ENCODE measurements at regions not wholly inside any gene's neighbourhood (a gene's known extent, or its start where the extent isn't known, plus 50 kb on each side); places are given as distances from the start of the nearest gene placed in this dataset.

DNA sequence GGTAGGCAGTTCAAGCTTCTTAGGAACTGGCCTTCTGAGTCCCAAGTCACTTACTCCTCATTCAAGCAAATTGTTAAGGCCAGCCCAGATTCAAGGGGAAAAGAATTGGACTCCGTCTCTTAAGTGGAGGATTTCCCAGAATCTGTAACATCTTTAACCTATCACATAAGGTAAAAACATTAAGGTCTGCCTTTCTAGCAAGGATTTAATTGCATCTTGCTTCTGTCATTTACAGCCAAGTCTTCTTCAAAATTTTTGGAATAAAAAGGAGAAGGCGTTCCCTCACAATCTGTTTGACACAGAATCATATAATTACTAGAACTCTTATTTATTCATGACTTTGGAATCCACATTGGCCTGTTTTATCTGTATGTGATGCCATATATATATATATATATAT lies 56.5 kb upstream of the ADORA2B start:
- DNase-seq = no peak
- Histone ChIP-seq H3K9me3 (no peaks in the 10 kb centered on the region), H3K4me3 (no peak overlapping the region), H3K4me1 (no peaks in the 10 kb centered on the region), H3K27me3 (no peaks in the 10 kb centered on the region), H3K27ac (no peak overlapping the region), H3K36me3 (no peaks in the 10 kb centered on the region)
- TF ChIP-seq, protein P1, sequence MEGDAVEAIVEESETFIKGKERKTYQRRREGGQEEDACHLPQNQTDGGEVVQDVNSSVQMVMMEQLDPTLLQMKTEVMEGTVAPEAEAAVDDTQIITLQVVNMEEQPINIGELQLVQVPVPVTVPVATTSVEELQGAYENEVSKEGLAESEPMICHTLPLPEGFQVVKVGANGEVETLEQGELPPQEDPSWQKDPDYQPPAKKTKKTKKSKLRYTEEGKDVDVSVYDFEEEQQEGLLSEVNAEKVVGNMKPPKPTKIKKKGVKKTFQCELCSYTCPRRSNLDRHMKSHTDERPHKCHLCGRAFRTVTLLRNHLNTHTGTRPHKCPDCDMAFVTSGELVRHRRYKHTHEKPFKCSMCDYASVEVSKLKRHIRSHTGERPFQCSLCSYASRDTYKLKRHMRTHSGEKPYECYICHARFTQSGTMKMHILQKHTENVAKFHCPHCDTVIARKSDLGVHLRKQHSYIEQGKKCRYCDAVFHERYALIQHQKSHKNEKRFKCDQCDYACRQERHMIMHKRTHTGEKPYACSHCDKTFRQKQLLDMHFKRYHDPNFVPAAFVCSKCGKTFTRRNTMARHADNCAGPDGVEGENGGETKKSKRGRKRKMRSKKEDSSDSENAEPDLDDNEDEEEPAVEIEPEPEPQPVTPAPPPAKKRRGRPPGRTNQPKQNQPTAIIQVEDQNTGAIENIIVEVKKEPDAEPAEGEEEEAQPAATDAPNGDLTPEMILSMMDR (IDR thresholded peaks at IDR 0.05) = no peak
- ATAC-seq = no peak
- intact Hi-C loops (cut with DNase I) = no loop called here

DNA sequence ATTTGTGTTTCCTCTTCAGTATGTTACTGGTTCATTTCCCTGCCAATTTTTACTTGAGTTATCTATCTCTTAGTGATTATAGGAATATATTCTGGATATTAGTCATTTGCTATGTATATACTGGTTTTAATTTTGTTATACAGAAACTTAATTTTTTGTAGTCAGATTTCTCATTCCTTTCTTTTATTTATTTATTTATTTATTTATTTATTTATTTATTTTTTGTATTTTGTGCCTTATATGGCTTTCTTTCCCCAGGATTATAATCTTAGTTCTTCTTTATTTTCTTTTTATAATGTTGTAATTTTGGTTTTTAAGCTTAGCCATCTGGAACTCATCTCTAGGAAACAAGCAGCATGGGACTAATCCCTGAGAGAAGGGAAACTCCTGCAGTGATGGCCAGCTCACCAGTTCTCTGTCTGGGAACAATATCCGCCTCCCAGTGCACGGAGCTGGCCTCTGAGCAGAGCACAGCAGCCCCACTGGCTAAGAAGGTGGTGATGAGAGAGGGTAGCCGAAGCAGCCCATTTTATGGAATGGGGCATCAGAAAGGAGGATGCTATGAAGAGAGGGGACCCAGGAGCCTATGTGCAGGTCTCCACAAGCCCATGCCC lies 54.5 kb upstream of the ADORA2B start:
- no peak for DNase-seq
- Histone ChIP-seq H3K9me3 (no peaks in the 10 kb centered on the region), H3K36me3 (no peaks in the 10 kb centered on the region), H3K4me1 (peaks cover 0 to 7% of the 10 kb centered on the region in 2 donors), H3K27ac (no peak overlapping the region), H3K27me3 (no peaks in the 10 kb centered on the region), H3K4me3 (no peak overlapping the region)
- TF ChIP-seq, protein P1 (IDR thresholded peaks at IDR 0.05) = no peak
- ATAC-seq = no peak
- intact Hi-C loops (cut with DNase I) = no loop called here

DNA sequence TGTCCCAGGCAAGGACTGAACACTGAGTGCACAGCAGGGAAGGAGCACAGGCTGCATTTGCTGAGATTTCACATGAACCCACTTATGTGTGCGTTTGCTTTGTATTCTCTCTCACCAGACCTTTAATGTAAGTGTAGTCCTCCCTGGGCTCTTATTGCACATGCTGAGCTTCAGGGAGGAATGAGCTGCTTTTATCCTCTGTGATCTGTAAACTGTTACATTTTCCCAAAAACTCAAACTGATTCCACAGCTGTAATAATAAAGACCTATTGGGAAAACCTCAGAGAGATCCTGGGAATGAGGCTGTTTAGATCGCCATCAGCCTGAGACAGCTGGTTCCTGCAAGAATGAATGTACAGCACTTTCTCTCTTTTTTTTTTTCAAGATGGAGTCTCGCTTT lies 53.6 kb upstream of the ADORA2B start:
- intact Hi-C loops (cut with DNase I) = no loop called here
- DNase-seq (no peak), ATAC-seq (no peak)
- peaks cover 0 to 7% of the 10 kb centered on the region in 2 donors for H3K4me1 ChIP-seq
- TF ChIP-seq, protein P1 (IDR thresholded peaks at IDR 0.05) = no peak
- no peaks in the 10 kb centered on the region for H3K27me3 ChIP-seq
- H3K4me3 ChIP-seq = no peak overlapping the region
- no peaks in the 10 kb centered on the region for H3K36me3 ChIP-seq
- H3K9me3 ChIP-seq = no peaks in the 10 kb centered on the region
- H3K27ac ChIP-seq = no peak overlapping the region

DNA sequence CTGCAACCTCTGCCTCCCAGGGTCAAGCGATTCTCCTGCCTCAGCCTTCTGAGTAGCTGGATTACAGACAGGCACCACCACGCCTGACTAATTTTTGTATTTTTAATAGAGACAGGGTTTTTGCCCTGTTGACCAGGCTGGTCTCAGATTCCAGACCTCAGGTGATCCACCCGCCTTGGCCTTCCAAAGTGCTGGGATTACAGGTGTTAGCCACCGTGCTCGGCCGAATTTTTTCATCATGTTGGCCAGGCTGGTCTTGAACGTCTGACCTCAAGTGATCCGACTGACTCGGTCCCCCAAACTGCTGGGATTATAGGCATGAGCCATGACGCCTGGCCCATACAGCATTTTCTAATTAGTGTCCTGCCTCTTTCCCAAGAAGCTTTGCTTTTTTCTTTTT lies 52.7 kb upstream of the ADORA2B start:
- intact Hi-C loops (cut with DNase I) = no loop called here
- no peak for ATAC-seq

More for the DNA sequence above, 52.7 kb upstream of the ADORA2B start:
- TF ChIP-seq, protein P1 (IDR thresholded peaks at IDR 0.05) = no peak
- H3K36me3 ChIP-seq = no peaks in the 10 kb centered on the region
- H3K27ac ChIP-seq = peak overlapping the region; percentile 37 to 68
- no peak for DNase-seq
- no peak overlapping the region for H3K4me3 ChIP-seq
- H3K4me1 ChIP-seq = peaks cover 0 to 7% of the 10 kb centered on the region in 2 donors
- no peaks in the 10 kb centered on the region for H3K27me3 ChIP-seq
- no peaks in the 10 kb centered on the region for H3K9me3 ChIP-seq
